H1 (cell line): ENCODE measurements at regions not wholly inside any gene's neighbourhood (a gene's known extent, or its start where the extent isn't known, plus 50 kb on each side); places are given as distances from the start of the nearest gene placed in this dataset.

ENCODE experiments used
- CHD2 ChIP-seq: IDR thresholded peaks from 2 replicates; pipeline ENCODE4 v1.6.1; 2012; ENCODE audit warnings: low read length, improper control_type of control experiment
- GABPA ChIP-seq: IDR thresholded peaks from 2 replicates; pipeline ENCODE4 v1.6.1; 2011; ENCODE audit warnings: mild to moderate bottlenecking, low read length, moderate library complexity, borderline replicate concordance; ENCODE audit not compliant: insufficient read depth
- SIN3A ChIP-seq, 2 experiments: IDR thresholded peaks in 1 of 2; conservative IDR thresholded peaks in 1 of 2; 2 replicates each; pipeline ENCODE4 v1.6.1; 2011 to 2012; ENCODE audit warnings: low read length in 2 of 2, improper control_type of control experiment in 1 of 2, low read depth in 1 of 2, mild to moderate bottlenecking in 1 of 2
- TF ChIP-seq, protein P1 (sequence below), 3 experiments: IDR thresholded peaks; 1 replicate in 2 of 3; 2 replicates in 1 of 3; pipeline versions ENCODE4 v1.5.1 to v1.6.1; 2011; ENCODE audit warnings: low read length in 3 of 3, mild to moderate bottlenecking in 3 of 3, inconsistent platforms in 2 of 3, low read depth in 1 of 3, moderate library complexity in 1 of 3; ENCODE audit not compliant: insufficient read depth in 1 of 3; ENCODE audit errors: control extremely low read depth in 1 of 3

DNA sequence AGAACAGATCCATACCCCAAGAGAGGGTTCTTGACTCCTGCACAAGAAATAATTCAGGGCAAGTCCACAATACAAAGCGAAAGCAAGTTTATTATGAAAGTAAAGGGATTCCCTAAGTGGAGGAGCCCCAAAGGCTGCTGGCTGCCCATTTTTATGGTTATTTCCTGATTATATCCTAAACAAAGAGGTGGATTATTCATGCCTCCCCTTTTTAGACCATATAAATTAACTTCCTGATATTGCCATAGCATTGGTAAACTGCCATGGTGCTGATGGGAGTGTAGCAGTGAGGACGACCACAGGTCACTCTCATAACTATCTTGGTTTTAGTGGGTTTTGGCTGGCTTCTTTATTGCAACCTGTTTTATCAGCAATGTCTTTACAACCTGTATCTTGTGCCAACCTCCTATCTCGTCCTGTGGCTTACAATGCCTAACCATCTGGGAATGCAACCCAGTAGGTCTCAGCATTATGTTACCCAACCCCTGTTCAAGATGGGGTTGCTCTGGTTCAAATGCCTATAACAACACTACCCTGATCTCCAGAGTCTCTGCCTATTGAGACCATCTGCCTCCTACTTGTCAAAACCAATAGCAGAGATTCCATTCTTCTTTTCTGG, 154.4 kb upstream of the GRAMD2B start (continued):
- TF ChIP-seq SIN3A (conservative IDR thresholded peaks at IDR 0.05 in 1 of 2, IDR thresholded peaks at IDR 0.05 in 1 of 2; ENCODE audit: low read depth in 1 of 2, low read length in 2 of 2) (no peak), GABPA (no peak), CHD2 (no peak)
- TF ChIP-seq, protein P1, sequence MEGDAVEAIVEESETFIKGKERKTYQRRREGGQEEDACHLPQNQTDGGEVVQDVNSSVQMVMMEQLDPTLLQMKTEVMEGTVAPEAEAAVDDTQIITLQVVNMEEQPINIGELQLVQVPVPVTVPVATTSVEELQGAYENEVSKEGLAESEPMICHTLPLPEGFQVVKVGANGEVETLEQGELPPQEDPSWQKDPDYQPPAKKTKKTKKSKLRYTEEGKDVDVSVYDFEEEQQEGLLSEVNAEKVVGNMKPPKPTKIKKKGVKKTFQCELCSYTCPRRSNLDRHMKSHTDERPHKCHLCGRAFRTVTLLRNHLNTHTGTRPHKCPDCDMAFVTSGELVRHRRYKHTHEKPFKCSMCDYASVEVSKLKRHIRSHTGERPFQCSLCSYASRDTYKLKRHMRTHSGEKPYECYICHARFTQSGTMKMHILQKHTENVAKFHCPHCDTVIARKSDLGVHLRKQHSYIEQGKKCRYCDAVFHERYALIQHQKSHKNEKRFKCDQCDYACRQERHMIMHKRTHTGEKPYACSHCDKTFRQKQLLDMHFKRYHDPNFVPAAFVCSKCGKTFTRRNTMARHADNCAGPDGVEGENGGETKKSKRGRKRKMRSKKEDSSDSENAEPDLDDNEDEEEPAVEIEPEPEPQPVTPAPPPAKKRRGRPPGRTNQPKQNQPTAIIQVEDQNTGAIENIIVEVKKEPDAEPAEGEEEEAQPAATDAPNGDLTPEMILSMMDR (IDR thresholded peaks at IDR 0.05; ENCODE audit: control extremely low read depth in 1 of 3, insufficient read depth in 1 of 3, low read depth in 1 of 3, low read length in 3 of 3) = no peak
- TF ChIP-seq, all 59 proteins: peak for 0
